Tibial nerve (tissue), 3 donors: ENCODE measurements at regions not wholly inside any gene's neighbourhood (a gene's known extent, or its start where the extent isn't known, plus 50 kb on each side); places are given as distances from the start of the nearest gene placed in this dataset.

ENCODE experiments used
- CTCF ChIP-seq, 5 experiments: fragments of 200-600 bp in 3 of 5; fragments of 450-650 bp in 2 of 5; sonication (generic) in 3 of 5; IDR thresholded peaks; one replicate each; pipeline ENCODE4 v1.5.1; 2016 to 2019; ENCODE audit warnings: antibody characterized with exemption in 5 of 5, mild to moderate bottlenecking in 3 of 5, moderate library complexity in 2 of 5
- POLR2A ChIP-seq, 2 donors: fragments of 450-650 bp; IDR thresholded peaks; one replicate each; pipeline ENCODE4 v1.6.1; 2017; ENCODE audit warnings: antibody characterized with exemption in 2 of 2, mild to moderate bottlenecking in 2 of 2, moderate library complexity in 2 of 2

GRCh38 chr17:77320485-77321256 lies 179.9 kb downstream of the SEC14L1 start:
- TF ChIP-seq CTCF (IDR thresholded peaks at IDR 0.05) = no peak
- peak in 1 of 2 donors; percentile 11 for TF ChIP-seq POLR2A (IDR thresholded peaks at IDR 0.05)
